Neural cell (in vitro differentiated cells): ENCODE measurements at regions not wholly inside any gene's neighbourhood (a gene's known extent, or its start where the extent isn't known, plus 50 kb on each side); places are given as distances from the start of the nearest gene placed in this dataset.

Experiments used
- CTCF ChIP-seq: fragments of 450-650 bp; IDR thresholded peaks from 2 replicates; pipeline ENCODE4 v1.5.1; 2014; ENCODE audit warnings: antibody characterized with exemption, mild to moderate bottlenecking, moderate library complexity; ENCODE audit not compliant: poor library complexity, severe bottlenecking
- EP300 ChIP-seq: fragments of 450-650 bp; conservative IDR thresholded peaks from 2 replicates; pipeline ENCODE4 v1.6.1; 2014; ENCODE audit warnings: antibody characterized with exemption, mild to moderate bottlenecking, moderate library complexity; ENCODE audit not compliant: poor library complexity, severe bottlenecking
- EZH2 ChIP-seq: fragments of 200-600, 300-800 bp; shearing (Covaris generic), sonication (generic); IDR thresholded peaks from 2 replicates; pipeline ENCODE4 v1.6.1; 2014; ENCODE audit warnings: antibody characterized with exemption, low read length, borderline replicate concordance, mild to moderate bottlenecking; ENCODE audit not compliant: insufficient read depth, poor library complexity, severe bottlenecking
- MXI1 ChIP-seq: fragments of 450-650 bp; conservative IDR thresholded peaks from 2 replicates; pipeline ENCODE4 v1.6.1; 2014; ENCODE audit warnings: antibody characterized with exemption, mild to moderate bottlenecking; ENCODE audit not compliant: poor library complexity, severe bottlenecking
- POLR2AphosphoS5 ChIP-seq: IDR thresholded peaks from 2 replicates; pipeline ENCODE4 v1.6.1; 2012
- REST ChIP-seq: IDR thresholded peaks from 2 replicates; pipeline ENCODE4 v1.6.1; 2012; ENCODE audit warnings: borderline replicate concordance
- SMC3 ChIP-seq: fragments of 450-650 bp; conservative IDR thresholded peaks from 2 replicates; pipeline ENCODE4 v1.6.1; 2014; ENCODE audit warnings: antibody characterized with exemption, mild to moderate bottlenecking, moderate library complexity; ENCODE audit not compliant: poor library complexity
- TAF1 ChIP-seq: IDR thresholded peaks from 2 replicates; pipeline ENCODE4 v1.6.1; 2012; ENCODE audit warnings: low read depth

GRCh38 chr6:71080133-71080532, 123.3 kb upstream of the B3GAT2 start:
- no peak for TF ChIP-seq CTCF
- no peak for TF ChIP-seq MXI1
- TF ChIP-seq EZH2: no peak
- no peak for TF ChIP-seq EP300
- TF ChIP-seq REST: no peak
- no peak for TF ChIP-seq SMC3
- TF ChIP-seq POLR2AphosphoS5: no peak
- no peak for TF ChIP-seq TAF1
